ENCODE measurements at regions not wholly inside any gene's neighbourhood (a gene's known extent, or its start where the extent isn't known, plus 50 kb on each side); places are given as distances from the start of the nearest gene placed in this dataset.

DNA sequence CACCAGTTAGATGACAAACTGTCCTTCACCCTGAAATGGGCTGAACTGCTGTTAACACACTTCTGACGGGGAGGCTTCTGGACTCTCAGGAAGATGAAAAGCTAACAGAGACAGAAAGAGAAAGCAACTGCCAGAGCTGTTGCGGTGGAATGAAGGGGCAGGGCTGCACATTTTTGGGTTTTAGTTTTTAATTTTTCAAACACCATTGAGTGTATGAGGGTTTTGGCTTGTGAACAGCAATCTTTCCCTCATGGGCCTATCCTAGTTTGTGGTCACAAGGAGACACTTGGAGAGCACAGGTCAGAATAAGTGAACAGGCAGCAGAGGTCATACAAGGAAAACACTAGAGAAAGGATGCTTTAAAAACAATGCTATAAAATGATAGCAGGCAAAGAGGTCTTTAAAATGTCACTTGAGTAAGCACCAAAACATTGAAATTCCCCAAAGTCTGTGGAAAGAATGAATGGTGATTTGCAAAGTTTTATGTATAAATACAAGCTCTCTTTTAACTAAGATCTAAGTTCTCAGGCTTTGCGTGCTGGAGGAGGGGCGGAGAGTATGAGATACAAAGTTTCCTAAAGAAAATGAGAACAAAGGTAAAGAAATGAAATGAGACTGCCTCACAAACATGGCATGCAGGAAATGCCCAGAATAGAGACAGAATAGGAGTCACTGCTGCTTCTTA, 101.4 kb upstream of the GLI3 start:
- TF ChIP-seq, protein P1, sequence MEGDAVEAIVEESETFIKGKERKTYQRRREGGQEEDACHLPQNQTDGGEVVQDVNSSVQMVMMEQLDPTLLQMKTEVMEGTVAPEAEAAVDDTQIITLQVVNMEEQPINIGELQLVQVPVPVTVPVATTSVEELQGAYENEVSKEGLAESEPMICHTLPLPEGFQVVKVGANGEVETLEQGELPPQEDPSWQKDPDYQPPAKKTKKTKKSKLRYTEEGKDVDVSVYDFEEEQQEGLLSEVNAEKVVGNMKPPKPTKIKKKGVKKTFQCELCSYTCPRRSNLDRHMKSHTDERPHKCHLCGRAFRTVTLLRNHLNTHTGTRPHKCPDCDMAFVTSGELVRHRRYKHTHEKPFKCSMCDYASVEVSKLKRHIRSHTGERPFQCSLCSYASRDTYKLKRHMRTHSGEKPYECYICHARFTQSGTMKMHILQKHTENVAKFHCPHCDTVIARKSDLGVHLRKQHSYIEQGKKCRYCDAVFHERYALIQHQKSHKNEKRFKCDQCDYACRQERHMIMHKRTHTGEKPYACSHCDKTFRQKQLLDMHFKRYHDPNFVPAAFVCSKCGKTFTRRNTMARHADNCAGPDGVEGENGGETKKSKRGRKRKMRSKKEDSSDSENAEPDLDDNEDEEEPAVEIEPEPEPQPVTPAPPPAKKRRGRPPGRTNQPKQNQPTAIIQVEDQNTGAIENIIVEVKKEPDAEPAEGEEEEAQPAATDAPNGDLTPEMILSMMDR (IDR thresholded peaks at IDR 0.05; ENCODE audit: extremely low read depth, missing control alignments) = no peak
- no peak for DNase-seq (ENCODE audit: low spot score)

DNA sequence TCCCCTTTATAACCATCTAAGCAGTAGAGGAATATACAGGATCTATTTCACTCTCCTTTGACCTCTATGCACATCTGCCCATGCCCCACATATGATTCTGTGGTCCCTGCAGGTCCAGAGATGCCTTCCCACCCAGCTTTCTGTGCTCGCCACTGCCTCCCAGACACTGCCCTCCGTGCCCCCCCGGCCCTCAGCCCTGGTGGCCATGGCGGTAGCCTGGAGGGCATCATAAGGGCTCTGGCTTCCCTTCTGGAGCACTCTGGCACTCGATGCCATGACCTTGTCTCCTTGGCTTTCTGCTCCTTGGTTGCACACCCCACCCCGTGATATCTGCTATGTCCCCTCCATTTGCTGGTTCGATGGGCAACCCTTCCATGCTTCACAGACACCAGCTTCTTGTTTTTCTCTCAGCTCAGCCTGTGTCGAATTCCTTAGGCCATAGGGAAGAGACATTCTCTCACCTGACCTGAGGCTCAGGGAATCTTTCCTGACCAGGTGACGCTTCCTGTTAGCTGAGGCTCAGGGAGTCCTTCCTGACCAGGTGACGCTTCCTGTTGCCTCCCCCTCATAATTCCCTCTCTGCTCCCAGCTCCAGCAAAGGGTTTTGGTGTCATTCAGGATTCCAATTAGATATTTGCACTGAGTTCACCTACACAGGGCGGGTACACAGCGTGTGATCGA, 100.4 kb upstream of the GLI3 start:
- TF ChIP-seq, protein P1 (IDR thresholded peaks at IDR 0.05; ENCODE audit: extremely low read depth, missing control alignments) = no peak
- no peak for DNase-seq (ENCODE audit: low spot score)

DNA sequence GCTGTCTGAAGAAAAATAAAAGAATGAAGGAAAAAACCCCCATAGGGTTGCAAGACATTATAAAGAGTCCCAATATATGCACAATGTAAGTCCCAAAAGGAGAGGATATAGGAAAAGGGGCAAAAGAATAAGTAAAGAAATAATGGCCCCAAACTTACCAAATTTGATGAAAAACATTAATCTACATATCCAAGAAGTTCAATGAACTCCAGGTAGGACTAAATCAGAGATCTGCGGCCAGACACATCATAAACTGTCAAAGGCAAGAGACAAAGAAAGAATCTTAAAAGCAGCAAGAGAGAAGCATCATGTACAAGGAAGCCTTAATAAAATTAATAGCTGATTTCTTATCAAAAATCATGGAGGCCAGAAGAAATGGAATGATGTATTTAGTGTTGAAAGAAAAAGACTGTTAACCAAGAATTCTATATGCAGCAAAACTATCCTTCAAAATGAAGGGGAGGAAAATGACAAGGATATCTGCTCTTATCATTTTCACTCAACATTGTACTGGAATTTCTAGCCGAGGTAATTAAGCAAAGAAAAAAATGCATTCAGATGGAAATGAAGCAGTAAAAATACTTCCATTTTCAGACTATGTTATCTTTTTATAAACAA, 95.7 kb upstream of the GLI3 start:
- DNase-seq (ENCODE audit: low spot score) = no peak
- TF ChIP-seq, protein P1 (IDR thresholded peaks at IDR 0.05; ENCODE audit: extremely low read depth, missing control alignments) = no peak

DNA sequence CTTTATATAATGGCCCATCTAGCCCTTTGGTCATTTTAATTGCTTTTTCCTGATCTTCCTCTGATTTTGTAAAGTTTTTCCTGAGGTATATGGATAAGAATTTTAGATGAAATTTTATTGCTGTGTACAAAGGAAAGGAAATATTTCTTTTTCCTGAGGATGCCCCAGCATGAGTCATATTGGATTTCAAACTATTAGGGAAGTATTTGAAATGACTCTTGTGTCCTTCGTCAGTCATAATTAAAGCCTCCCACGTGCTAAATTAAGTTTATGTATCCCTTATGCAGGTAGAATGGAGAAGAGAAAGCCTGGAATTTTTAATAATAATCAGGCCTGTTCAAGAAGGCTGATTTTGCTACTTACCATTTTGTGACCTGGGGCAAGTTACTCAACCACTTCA, 82.6 kb upstream of the GLI3 start:
- no peak for DNase-seq (ENCODE audit: low spot score)
- TF ChIP-seq, protein P1 (IDR thresholded peaks at IDR 0.05; ENCODE audit: extremely low read depth, missing control alignments) = no peak

DNA sequence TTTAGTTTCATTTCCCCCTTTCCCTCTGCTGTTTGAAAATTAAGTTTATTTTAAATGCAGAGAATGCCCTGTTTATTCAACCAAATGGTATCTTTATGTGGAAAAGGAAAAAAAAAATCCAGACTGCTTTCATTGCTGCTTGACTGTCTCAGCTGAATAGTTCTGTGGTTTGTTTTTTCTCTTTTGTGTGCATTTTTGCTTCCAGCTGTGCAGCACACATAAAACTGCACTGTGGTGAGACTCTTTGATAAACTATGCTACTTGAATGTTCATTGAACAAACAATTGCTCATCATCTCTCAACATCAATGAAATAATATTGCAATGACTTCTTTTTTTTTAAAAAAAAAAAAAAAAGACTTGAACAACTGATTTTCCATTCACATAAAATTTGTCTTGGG, 78.6 kb upstream of the GLI3 start:
- TF ChIP-seq, protein P1 (IDR thresholded peaks at IDR 0.05; ENCODE audit: extremely low read depth, missing control alignments) = no peak
- DNase-seq (ENCODE audit: low spot score) = no peak

DNA sequence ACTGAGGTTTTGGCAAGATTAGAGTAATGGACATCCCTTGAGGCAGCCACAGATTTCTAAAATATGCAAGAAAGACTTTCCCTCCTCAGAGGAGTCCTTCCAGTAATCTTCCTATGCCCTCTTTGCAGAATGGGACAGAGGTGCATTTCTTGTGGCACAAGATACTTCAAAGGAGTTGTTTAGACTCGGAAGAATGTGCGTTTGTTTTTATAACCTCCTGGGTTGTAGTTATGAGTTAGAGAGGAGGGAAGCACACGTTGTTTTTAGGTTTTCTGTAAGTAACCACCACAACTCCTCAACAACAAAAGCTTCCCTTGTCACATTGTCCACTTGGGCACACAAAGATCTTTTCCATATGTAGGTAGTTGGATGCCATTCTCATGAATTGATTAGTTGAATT, 78.1 kb upstream of the GLI3 start:
- TF ChIP-seq, protein P1 (IDR thresholded peaks at IDR 0.05; ENCODE audit: extremely low read depth, missing control alignments) = no peak
- no peak for DNase-seq (ENCODE audit: low spot score)

DNA sequence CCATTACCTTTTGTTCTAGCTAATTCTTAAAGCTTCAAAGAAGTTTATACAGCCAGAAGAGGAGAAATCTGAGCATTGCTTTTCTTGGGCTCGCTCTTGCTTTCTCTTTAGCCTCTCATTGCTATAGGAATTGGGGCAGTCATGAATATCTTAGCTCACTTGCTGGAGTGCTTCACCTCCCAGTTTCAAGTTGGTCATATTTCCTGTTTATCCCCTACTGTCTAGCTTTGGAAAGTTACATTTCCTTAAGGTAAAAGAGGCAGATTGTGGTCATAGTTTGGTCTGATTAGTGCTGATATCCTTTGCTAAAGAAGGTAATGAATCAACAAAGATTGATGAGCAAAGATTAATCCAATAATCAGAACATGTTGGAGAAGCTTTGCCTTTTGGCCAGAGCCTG, 77.7 kb upstream of the GLI3 start:
- DNase-seq (ENCODE audit: low spot score) = no peak
- TF ChIP-seq, protein P1 (IDR thresholded peaks at IDR 0.05; ENCODE audit: extremely low read depth, missing control alignments) = no peak
